Astrocyte of the spinal cord (primary cell): ENCODE measurements at regions not wholly inside any gene's neighbourhood (a gene's known extent, or its start where the extent isn't known, plus 50 kb on each side); places are given as distances from the start of the nearest gene placed in this dataset.

Source experiments
- DNase-seq: peaks from one replicate; pipeline ENCODE4 v3.0.0; 2011; ENCODE audit warnings: low read depth, low spot score
- H3K4me3 ChIP-seq: 2 replicates; pipeline ENCODE4 v1.5.1; 2011; ENCODE audit warnings: low read depth, mild to moderate bottlenecking, low read length, moderate library complexity
- in situ Hi-C: cut with HindIII; loops from 2 replicates; pipeline ENCODE4 v1.10.0; 2017; ENCODE audit warnings: low sequenced_read_pairs
- TF ChIP-seq, protein P1 (sequence below): IDR thresholded peaks from 2 replicates; pipeline ENCODE4 v1.5.1; 2012; ENCODE audit warnings: low read depth, mild to moderate bottlenecking, low read length, inconsistent platforms

DNA sequence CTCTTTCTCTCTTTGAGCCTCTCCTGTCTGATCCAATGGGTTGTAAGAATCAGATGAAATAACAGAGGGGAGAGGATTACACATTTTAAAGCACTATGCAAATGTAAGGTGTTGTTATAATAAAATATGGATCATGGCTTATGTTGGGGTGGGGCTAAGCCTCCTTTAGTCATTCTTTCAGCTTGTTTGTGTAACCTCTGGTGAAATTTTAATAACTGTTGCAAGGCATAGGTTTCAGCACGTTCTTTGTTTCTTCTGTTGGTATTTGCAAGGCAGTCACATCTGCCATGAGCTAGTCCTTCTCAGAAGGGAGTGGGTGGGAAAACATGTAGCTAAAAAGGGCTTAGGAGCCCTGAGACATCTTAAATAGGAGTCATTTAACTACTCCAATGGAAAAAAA lies 74.8 kb upstream of the FRMD6 start:
- TF ChIP-seq, protein P1, sequence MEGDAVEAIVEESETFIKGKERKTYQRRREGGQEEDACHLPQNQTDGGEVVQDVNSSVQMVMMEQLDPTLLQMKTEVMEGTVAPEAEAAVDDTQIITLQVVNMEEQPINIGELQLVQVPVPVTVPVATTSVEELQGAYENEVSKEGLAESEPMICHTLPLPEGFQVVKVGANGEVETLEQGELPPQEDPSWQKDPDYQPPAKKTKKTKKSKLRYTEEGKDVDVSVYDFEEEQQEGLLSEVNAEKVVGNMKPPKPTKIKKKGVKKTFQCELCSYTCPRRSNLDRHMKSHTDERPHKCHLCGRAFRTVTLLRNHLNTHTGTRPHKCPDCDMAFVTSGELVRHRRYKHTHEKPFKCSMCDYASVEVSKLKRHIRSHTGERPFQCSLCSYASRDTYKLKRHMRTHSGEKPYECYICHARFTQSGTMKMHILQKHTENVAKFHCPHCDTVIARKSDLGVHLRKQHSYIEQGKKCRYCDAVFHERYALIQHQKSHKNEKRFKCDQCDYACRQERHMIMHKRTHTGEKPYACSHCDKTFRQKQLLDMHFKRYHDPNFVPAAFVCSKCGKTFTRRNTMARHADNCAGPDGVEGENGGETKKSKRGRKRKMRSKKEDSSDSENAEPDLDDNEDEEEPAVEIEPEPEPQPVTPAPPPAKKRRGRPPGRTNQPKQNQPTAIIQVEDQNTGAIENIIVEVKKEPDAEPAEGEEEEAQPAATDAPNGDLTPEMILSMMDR = no peak
- no peak for DNase-seq
- H3K4me3 ChIP-seq = no peak overlapping the region
- in situ Hi-C loops = no loop called here

DNA sequence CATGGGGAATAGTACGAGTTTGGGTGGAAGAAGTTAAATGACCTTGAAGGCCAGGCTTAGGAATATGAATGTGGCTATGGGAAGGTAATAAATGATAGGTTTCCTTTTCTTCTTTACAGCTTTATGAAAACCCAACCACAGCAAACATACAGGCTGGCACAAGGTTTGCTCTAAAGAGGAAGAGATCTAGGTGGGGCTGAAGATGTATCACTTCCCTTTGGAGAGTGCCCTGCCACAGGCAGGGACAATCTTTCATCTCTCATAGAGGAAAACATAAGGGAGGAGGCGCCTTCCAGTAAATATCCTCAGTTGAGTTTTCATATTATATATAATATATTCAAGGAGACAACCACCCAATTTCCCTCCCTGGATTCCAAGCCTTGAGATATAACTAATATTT lies 72.9 kb upstream of the FRMD6 start:
- TF ChIP-seq, protein P1 = no peak
- no peak overlapping the region for H3K4me3 ChIP-seq
- no peak for DNase-seq
- in situ Hi-C loops = no loop called here

DNA sequence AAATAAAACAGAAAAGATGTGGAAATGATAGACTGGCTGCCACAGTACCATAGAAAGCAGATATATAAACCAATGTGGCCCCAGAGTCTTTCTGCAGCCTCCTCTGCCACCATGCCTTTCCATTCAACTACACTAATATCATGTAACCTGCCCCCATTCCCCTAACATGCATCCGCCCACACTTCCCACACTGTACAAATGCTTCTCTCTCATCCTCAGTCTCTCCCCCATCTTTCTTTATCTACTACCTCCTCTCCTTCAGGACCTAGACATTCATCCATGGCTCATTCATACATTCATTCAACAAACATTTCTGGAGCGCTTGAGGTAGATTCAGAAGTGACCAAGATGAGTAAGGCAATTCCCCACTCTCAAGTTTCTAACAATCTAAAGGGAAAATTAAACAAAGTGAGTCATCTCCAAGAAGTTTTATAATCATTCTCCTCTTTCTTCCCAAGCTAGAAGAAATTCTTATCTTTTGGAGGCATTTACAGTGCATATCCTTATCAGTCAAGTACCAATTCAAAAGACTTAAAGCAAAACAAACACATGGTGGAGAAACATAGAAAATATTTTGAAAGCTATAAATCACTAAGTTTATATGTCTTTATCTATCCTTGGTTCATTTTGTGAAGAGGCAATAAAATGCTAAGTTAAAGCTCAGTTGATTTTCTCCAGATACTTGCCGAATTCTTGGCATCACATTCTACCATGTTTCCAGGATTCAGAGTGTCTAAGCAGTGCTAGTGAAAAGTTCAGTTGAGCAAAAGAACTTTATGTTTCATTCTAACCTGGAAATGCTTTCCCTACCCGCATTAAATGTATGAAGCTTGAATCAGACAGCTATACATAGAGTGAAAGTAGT lies 70.5 kb upstream of the FRMD6 start:
- no peak overlapping the region for H3K4me3 ChIP-seq
- TF ChIP-seq, protein P1 = no peak
- DNase-seq = peak; percentile 84
- in situ Hi-C loops = no loop called here

DNA sequence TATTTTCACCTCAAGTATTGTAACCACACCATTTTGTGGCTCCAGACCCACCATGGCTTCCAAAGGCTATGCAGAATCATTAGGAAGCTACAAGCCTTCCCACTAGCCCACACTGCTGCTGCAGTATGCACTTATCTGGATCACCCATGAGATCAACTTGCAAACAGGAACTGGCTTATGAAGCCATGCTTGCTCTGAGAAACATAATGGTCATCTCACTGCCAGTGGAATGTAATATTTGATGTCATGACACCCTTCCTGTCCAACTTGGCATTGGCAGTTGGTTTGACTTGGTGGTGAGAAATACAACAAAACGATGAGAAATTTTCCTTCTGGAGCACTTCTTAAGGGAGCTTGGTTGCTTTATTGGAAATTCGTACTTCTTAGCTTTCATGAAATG lies 69.3 kb upstream of the FRMD6 start:
- TF ChIP-seq, protein P1 = no peak
- in situ Hi-C loops = no loop called here
- DNase-seq = no peak
- H3K4me3 ChIP-seq = no peak overlapping the region

DNA sequence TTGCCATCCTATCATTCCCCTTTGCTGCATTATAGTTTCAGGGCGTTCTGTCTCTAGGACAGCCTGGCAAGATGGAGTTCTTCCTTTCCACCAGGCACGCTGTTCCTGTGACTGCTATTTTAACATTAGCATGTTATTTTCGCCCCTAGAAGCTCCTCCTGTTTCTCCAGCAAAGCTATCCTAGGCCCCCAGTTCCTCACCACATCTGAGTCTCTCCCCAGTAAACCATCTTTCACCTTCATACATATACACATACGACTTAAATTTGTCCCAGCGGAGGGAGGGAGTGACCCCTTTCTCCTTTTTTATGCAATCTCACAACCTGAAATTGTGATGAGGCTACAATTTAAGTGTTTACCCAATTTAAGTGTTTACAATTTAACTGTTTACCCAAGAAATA lies 66.7 kb upstream of the FRMD6 start:
- in situ Hi-C loops = no loop called here
- no peak for DNase-seq
- TF ChIP-seq, protein P1 = no peak
- H3K4me3 ChIP-seq = no peak overlapping the region

DNA sequence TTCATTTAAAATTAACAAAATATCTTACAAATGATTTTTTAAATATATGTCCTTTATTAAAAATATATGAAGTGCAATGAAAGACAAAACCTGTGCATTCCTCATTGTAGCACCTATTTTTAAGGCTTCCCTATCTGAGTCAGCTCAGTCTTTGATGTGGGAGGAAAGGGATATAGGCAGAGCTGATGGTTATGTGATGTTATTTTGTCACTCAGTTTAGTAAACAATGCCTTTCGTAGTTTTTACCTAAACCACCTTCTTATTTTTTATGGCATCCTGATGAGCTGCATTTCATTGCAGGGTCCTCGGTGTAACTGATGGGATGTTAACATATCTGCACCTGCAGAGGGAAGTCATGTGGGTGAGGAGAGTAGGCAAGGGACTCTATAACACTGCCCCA lies 58.9 kb upstream of the FRMD6 start:
- DNase-seq = no peak
- TF ChIP-seq, protein P1 = no peak
- in situ Hi-C loops = no loop called here
- H3K4me3 ChIP-seq = no peak overlapping the region
